Putamen (tissue), 1 donor: ENCODE measurements at regions not wholly inside any gene's neighbourhood (a gene's known extent, or its start where the extent isn't known, plus 50 kb on each side); places are given as distances from the start of the nearest gene placed in this dataset.
"Not testable (repeated sequence)": the region's sequence is repeated elsewhere in the genome, so short reads cannot be mapped to it uniquely, and the experiment has no call there.

Source experiments
- DNase-seq: peaks from one replicate; pipeline ENCODE4 v3.0.0-alpha.2; 2016; ENCODE audit warnings: low spot score

GRCh38 chr10:27388761-27389399 lies 115.2 kb upstream of the RAB18 start:
- DNase-seq: no peak

DNA sequence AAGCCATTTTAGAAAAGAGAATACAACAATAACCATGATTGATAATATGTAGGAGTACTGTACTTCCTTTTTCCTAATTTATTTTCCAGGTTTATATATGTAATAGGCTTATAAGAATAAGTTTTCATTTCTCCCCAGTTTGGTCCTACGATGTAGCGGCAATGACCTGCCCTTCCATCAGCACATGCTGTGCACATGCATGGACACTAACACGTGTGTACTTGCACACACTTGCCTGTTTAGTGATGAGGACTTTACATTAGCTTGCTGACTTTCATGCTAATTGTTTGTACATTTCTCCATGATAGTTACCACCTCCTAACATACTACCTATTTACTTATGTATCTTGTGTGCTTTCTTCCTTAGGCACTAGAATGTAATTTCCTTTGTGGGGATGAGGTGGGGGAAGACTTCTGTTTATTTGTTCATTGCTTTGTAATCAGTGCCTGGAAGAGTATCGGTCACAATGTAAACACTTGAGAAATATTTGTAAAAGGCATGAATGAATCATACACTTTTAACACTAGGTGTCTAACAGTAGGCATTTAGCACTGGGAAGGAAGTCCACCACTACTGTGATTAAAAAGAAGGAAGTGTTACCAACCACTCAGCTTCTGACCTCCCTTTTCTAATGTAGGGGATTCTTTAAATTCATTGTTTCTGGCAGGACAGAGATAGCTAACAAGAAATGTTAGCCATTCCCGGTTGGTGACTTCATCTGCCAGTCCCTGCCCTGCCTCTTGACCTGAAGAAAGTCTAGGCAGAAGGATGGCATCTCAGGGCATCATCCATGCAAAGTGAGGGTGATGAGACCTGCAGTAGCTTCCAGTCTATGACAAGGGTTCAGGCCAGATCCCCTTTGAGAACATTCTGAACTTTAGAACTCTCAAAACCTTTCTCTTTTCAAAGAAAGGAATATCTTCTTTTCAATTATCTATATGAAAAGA lies 120.2 kb upstream of the RAB18 start:
- no peak for DNase-seq

DNA sequence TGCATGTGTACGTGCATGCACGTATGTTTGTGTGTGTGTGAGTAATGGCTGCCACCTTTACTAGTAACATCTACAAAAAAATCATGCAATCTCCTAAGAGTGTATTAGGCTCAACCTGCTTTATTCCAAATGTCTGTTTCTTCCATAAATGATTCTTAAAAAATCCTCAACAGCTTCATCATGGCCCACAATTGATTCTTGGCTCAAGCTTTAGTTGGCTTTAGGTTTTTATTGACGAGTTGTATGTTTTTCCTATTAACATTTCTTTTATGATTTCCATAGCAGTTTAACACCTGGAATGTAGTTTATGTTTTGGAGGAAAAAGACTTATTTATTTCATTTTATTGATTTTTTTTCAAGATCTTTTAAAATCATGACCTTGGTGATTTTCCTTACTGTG lies 121.9 kb upstream of the RAB18 start:
- no peak for DNase-seq

DNA sequence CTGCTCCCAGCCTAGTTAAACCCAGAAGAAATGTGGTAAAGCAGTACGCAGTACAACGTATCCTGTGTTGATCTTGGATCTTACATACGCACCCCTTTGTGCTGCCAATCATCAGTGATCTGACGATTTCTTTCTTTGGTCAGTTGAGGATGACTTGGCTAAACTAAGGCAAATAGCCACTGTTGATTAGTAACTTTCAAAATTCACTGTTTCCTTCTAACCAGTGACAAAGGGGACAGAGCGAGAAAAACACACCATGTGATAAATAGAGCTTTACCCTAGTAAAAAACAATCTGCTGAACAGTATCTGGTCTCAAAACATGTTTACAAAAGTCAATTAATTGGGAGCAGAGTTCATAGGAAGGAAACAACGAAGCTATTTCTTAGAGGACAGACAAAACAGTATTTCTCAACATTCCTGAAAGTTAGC lies 123.2 kb upstream of the RAB18 start:
- DNase-seq: no peak

GRCh38 chr10:27379041-27379440 lies 125.1 kb upstream of the RAB18 start:
- not testable (repeated sequence) for DNase-seq

GRCh38 chr10:27373566-27374160 lies 130.4 kb upstream of the RAB18 start:
- no peak for DNase-seq

DNA sequence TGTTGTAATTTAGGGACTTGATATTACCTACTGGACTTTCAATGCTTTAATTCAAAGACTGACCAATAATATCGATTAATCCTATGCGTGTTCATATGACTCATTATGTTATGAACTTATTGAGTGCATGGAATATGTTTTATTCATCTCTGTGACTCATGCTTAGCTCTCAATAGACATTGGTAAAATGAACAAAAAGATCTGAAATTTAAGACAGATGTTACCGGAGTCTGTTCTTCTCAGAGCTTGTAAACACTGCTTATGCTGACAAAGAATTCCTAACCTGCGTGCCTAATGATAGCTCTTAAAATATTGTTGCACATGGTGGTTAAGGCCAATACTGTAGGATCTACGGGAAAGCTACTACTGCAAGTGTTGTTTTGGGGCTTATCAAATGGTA lies 131.5 kb upstream of the ACBD5 start:
- DNase-seq: no peak

- DNase-seq: not testable (repeated sequence)
Observed at GRCh38 chr10:27371375-27371774, 130.8 kb upstream of the ACBD5 start.

- no peak for DNase-seq
Observed at GRCh38 chr10:27369880-27370279, 129.3 kb upstream of the ACBD5 start.

DNA sequence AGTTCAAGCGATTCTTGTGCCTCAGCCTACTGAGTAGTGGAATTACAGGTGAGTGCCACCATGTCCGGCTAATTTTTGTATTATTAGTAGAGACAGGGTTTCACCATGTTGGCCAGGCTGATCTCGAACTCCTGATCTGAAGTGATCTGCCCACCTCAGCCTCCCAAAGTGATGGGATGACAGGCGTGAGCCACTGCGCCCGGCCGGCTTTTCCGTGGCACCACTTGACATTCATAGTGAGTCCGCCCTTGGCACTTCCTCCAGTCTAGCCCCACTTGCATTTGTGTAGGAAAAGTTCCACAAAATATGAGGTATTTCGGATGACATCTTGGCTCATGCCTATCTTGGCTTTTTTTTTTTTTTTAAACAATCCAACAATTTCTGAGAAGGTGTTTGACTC lies 128.1 kb upstream of the ACBD5 start:
- no peak for DNase-seq

- no peak for DNase-seq
Observed at GRCh38 chr10:27366769-27367168, 126.2 kb upstream of the ACBD5 start.

DNA sequence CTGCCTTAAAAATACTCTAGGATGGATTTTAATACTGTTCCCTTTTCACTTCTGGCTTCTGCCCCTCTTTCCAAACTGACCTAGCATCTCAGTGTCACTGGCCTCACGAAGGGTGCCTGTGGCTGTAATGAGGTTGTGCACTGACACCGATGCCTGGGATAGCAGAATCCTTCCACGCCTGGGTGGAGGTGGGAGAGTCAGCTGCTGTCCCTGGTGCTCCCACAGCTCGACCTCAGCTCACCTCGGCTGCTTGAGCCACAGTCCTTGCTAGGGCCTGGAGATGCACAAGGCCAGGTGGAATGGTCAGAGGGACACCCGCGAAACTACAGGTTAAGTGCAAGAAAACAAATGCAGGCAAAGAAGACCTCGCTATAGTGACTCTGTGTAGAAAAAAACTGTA lies 123.4 kb upstream of the ACBD5 start:
- no peak for DNase-seq

- DNase-seq: peak; percentile 63
Observed at GRCh38 chr10:27360581-27361172, 120.1 kb upstream of the ACBD5 start.

- DNase-seq: no peak
Observed at GRCh38 chr10:27359792-27360355, 119.3 kb upstream of the ACBD5 start.

GRCh38 chr10:27356738-27357137 lies 116.1 kb upstream of the ACBD5 start:
- DNase-seq: no peak

DNA sequence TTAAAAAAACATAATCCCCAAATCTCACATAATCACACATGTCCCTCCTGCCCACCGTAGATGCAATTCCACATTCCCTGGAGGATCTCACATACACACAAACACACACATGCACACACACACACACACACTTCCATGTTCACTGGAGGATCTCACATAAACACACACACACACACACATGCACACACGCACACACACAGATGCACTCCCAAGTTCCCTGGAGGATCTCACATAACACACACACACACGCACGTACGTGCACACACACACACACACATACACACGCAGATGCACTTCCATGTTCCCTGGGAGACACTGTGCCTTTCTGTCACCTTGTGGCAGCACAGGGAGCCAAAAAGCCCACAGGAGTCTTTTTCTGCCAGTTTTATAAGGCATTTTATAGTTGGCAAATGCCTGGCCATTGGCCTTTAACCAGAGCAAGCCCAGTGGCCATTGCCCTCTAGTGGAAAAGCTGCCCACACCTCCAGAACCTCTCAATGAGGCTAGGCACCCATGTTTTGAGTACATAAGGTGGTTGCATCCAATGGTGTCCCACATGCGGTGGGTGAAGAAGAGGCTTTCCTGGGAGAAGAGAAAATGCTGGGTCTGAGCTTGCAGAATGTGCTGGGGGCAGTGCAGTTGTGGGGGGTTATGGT lies 115.4 kb upstream of the ACBD5 start:
- DNase-seq: no peak

GRCh38 chr10:27354643-27355270 lies 114.2 kb upstream of the ACBD5 start:
- not testable (repeated sequence) for DNase-seq

DNA sequence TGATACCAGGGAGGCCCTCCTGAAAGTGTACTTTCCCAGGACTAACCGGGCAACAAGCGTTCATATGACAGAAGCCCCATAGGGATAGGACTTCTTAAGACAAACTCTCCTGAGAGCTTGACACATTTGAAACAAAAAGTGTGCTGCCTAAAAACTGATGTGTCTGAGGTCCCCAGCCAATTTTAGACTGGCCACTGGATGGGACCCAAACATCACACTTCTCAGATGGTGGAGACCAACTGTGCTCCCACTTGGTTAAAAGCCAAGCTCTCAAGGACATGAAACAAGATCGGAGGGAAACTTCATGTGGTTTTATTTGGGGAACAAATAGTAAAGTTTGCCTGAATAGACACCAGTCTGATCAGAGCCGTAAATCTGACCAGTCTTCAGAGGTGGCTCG lies 113.5 kb upstream of the ACBD5 start:
- DNase-seq: not testable (repeated sequence)

- DNase-seq: no peak
Observed at GRCh38 chr10:27349987-27350386, 109.4 kb upstream of the ACBD5 start.

- DNase-seq: not testable (repeated sequence)
Observed at GRCh38 chr10:27347827-27348207, 107.2 kb upstream of the ACBD5 start.

- no peak for DNase-seq
Observed at GRCh38 chr10:27345455-27345920, 104.9 kb upstream of the ACBD5 start.
